ENCODE measurements at regions not wholly inside any gene's neighbourhood (a gene's known extent, or its start where the extent isn't known, plus 50 kb on each side); places are given as distances from the start of the nearest gene placed in this dataset.

- Histone ChIP-seq H3K27me3 (no peaks in the 10 kb centered on the region), H3K4me3 (no peak overlapping the region), H3K36me3 (no peaks in the 10 kb centered on the region), H3K27ac (no peak overlapping the region), H3K4me1 (no peaks in the 10 kb centered on the region), H3K9me3 (no peaks in the 10 kb centered on the region)
- intact Hi-C loops (cut with DNase I; ENCODE audit: low total_unique reads): no loop called here
- TF ChIP-seq POLR2A (IDR thresholded peaks at IDR 0.05) (no peak), EP300 (IDR thresholded peaks at IDR 0.05) (no peak)
- 43 to 53% (median 49%) methylated on average over 3 of the region's 3 CpGs for WGBS, 5 donors
- DNase-seq: peak in 1 of 2 donors; percentile 13
Measured at GRCh38 chr12:5307065-5307464, 124.8 kb upstream of the NTF3 start.

- Histone ChIP-seq H3K4me1 (no peaks in the 10 kb centered on the region), H3K4me3 (no peak overlapping the region), H3K27me3 (no peaks in the 10 kb centered on the region), H3K36me3 (no peaks in the 10 kb centered on the region), H3K9me3 (no peaks in the 10 kb centered on the region), H3K27ac (no peak overlapping the region)
- no peak for DNase-seq
- intact Hi-C loops (cut with DNase I; ENCODE audit: low total_unique reads): no loop called here
- no peak for TF ChIP-seq CTCF (IDR thresholded peaks at IDR 0.05)
- TF ChIP-seq POLR2AphosphoS5 (IDR thresholded peaks at IDR 0.05): no peak
- TF ChIP-seq EP300 (IDR thresholded peaks at IDR 0.05): no peak
- TF ChIP-seq POLR2A (IDR thresholded peaks at IDR 0.05): no peak
Measured at GRCh38 chr12:5308216-5308615, 123.7 kb upstream of the NTF3 start.

GRCh38 chr12:5308996-5309395, 122.9 kb upstream of the NTF3 start:
- H3K9me3 ChIP-seq: peaks cover 0 to 4% (median under 1%) of the 10 kb centered on the region in 4 donors
- TF ChIP-seq POLR2A (IDR thresholded peaks at IDR 0.05): no peak
- no peak for TF ChIP-seq EP300 (IDR thresholded peaks at IDR 0.05)
- TF ChIP-seq POLR2AphosphoS5 (IDR thresholded peaks at IDR 0.05): no peak
- no peak for TF ChIP-seq CTCF (IDR thresholded peaks at IDR 0.05)
- H3K27me3 ChIP-seq: no peaks in the 10 kb centered on the region
- H3K4me1 ChIP-seq: no peaks in the 10 kb centered on the region
- intact Hi-C loops (cut with DNase I; ENCODE audit: low total_unique reads): no loop called here
- 81 to 92% (median 84%) methylated on average over 8 of the region's 8 CpGs for WGBS, 5 donors
- no peak for DNase-seq
- no peak overlapping the region for H3K27ac ChIP-seq
- no peak overlapping the region for H3K4me3 ChIP-seq
- H3K36me3 ChIP-seq: no peaks in the 10 kb centered on the region

- intact Hi-C loops (cut with DNase I; ENCODE audit: low total_unique reads): no loop called here
- no peaks in the 10 kb centered on the region for H3K27me3 ChIP-seq
- peaks cover 0 to 11% (median 4%) of the 10 kb centered on the region in 4 donors for H3K9me3 ChIP-seq
- no peaks in the 10 kb centered on the region for H3K36me3 ChIP-seq
- no peak for TF ChIP-seq EP300 (IDR thresholded peaks at IDR 0.05)
- TF ChIP-seq CTCF (IDR thresholded peaks at IDR 0.05): no peak
- TF ChIP-seq POLR2A (IDR thresholded peaks at IDR 0.05): no peak
- no peak for TF ChIP-seq POLR2AphosphoS5 (IDR thresholded peaks at IDR 0.05)
- 43 to 55% (median 51%) methylated on average over 8 of the region's 8 CpGs for WGBS, 5 donors
- DNase-seq: peak in 1 of 2 donors; percentile 41
- H3K4me3 ChIP-seq: no peak overlapping the region
- H3K4me1 ChIP-seq: no peaks in the 10 kb centered on the region
- no peak overlapping the region for H3K27ac ChIP-seq
Measured at GRCh38 chr12:5309654-5310053, 122.3 kb upstream of the NTF3 start.

GRCh38 chr12:5310151-5310550, 121.8 kb upstream of the NTF3 start:
- TF ChIP-seq CTCF (IDR thresholded peaks at IDR 0.05) (no peak), POLR2A (IDR thresholded peaks at IDR 0.05) (no peak), POLR2AphosphoS5 (IDR thresholded peaks at IDR 0.05) (no peak), EP300 (IDR thresholded peaks at IDR 0.05) (no peak)
- no peaks in the 10 kb centered on the region for H3K27me3 ChIP-seq
- H3K4me3 ChIP-seq: no peak overlapping the region
- H3K27ac ChIP-seq: no peak overlapping the region
- 73 to 90% (median 85%) methylated on average over 1 of the region's 1 CpG for WGBS, 5 donors
- intact Hi-C loops (cut with DNase I; ENCODE audit: low total_unique reads): no loop called here
- H3K4me1 ChIP-seq: no peaks in the 10 kb centered on the region
- no peak for DNase-seq
- peaks cover 0 to 16% (median 8%) of the 10 kb centered on the region in 4 donors for H3K9me3 ChIP-seq
- H3K36me3 ChIP-seq: no peaks in the 10 kb centered on the region

Data from stomach (tissue), 8 donors.